GM13976 (cell line): ENCODE measurements at regions not wholly inside any gene's neighbourhood (a gene's known extent, or its start where the extent isn't known, plus 50 kb on each side); places are given as distances from the start of the nearest gene placed in this dataset.

Experiments
- DNase-seq: peaks from one replicate; pipeline ENCODE4 v3.0.0; 2012; ENCODE audit warnings: low spot score
- in situ Hi-C: fragments of 300-500 bp; cut with MboI; formaldehyde crosslinking; loops from one replicate; pipeline ENCODE4 v1.12.0; 2022; ENCODE audit warnings: low sequenced_read_pairs, mixed read lengths, inconsistent platforms; ENCODE audit not compliant: unreplicated experiment
- TF ChIP-seq, protein P1 (sequence below): IDR thresholded peaks from 2 replicates; pipeline ENCODE4 v1.5.1; 2012; ENCODE audit warnings: borderline replicate concordance, mild to moderate bottlenecking; ENCODE audit not compliant: insufficient read depth; ENCODE audit errors: extremely low read depth, missing control alignments, control extremely low read depth

DNA sequence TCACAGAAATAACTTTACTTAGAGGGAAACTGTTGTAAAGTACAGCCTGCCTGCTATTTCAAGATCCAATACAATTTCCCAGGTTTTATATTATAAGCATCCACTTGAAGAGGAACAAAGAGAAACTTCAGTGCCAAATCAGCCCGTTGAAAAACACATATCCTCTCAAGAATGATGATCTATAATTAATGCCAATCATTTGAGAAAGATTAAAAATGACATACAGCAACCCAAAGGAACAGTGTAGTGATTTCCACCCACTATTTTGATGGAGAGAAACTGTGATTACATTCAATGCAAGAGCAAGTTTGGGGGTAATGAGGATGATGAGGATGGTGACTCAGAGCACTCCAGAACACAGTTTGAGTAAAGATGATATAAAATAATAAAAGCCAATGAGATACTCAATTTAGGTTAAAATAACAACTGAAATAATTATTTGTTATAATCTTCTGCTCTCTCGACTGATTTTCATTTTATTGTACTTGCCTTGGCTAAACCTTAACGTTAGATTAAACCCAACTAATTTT is 715.5 kb downstream of the NCAM2 start:
- DNase-seq, result no peak
- in situ Hi-C loops, result no loop called here
- TF ChIP-seq, protein P1, sequence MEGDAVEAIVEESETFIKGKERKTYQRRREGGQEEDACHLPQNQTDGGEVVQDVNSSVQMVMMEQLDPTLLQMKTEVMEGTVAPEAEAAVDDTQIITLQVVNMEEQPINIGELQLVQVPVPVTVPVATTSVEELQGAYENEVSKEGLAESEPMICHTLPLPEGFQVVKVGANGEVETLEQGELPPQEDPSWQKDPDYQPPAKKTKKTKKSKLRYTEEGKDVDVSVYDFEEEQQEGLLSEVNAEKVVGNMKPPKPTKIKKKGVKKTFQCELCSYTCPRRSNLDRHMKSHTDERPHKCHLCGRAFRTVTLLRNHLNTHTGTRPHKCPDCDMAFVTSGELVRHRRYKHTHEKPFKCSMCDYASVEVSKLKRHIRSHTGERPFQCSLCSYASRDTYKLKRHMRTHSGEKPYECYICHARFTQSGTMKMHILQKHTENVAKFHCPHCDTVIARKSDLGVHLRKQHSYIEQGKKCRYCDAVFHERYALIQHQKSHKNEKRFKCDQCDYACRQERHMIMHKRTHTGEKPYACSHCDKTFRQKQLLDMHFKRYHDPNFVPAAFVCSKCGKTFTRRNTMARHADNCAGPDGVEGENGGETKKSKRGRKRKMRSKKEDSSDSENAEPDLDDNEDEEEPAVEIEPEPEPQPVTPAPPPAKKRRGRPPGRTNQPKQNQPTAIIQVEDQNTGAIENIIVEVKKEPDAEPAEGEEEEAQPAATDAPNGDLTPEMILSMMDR, result no peak

DNA sequence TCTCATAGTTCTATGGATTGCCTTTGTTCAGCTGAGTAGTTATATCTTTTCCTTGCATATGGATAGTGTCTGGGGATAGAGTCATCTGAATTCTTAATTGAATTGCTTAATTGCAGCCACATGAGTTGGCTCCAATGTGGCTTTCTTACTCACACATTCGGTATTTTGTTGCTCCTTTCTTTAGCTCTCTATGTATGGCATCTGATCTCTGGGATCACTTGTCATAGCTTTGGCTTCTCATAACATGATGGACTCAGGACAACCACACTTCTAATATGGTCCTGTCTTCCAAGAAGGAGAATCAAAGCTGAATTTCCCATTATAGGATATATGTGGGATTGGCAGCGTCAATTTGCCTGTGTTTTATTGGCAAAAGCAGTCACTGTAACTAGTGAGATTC is 716.2 kb downstream of the NCAM2 start:
- no peak for DNase-seq
- in situ Hi-C loops, result no loop called here

DNA sequence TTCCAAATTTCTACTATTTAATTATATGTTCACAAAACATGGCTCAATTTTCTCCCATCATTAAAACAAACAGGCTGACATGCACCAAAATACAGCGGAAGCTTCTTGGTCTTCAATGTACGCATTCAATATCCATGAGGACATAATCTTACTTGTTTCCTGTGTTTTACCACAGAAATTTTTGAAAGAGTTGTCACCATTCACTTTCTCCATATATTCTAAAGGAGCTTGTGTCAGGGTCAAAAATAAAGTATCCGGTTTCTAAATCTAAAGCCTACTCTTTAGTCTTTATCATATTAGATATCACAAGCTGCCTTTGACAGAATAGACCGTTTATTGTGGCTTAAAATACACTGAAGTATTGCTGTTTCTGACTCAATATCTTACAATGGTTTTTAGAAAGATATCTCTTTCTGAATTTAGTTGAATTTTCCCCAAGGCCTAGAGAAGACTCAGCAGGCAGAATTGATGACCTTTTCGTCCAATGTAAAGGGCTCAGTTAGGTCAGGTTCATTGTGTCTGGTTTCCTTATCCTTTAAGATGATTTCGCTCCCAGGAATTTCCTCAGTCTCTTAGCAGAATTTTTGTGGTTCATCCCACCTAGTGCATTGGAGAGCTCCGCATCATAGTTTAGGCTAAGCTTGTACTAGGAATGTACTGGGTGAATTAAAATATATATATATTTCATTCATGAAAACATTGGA is 717.2 kb downstream of the NCAM2 start:
- DNase-seq, result no peak
- in situ Hi-C loops, result no loop called here
- TF ChIP-seq, protein P1, result no peak

More for the DNA sequence above, 716.2 kb downstream of the NCAM2 start:
- TF ChIP-seq, protein P1, result no peak

DNA sequence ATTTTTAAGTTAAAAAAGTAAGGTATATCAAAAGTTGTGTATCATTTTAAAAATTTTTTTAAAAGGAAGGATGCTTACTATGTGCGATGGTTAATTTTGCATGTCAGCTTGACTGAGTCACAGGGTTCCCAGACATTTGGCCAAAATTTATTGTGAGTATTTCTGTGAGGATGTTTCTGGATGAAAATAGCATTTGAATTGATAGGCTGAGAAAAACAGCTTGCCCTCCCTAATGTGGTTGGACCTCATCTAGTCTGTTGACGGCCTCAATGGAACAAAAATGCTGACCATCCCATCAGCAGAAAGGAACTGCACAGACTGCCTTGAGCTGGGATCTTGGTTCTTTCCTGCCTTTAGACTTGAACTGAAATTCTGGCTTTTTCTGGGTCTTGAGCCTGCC is 724.5 kb downstream of the NCAM2 start:
- TF ChIP-seq, protein P1, result no peak
- no peak for DNase-seq
- in situ Hi-C loops, result no loop called here

DNA sequence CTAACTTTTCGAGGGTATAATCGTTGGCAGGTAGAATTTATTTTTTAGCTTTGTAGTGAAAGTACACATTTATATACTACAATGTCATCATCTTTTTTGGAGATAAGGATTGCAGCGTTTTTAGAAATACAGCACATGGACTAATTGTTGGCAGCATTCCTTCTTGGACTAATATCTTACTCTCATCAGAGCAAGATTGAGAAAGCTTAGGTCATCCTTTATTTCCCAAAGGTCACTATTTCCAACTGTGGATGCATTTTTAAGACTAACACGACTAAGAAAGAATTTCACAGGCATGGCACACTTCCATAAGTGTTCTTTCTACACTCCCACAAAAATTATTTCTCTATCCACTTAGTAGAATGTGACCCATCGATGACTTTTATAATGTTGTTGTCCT is 732.3 kb downstream of the NCAM2 start:
- in situ Hi-C loops, result no loop called here
- no peak for DNase-seq
- TF ChIP-seq, protein P1, result no peak

DNA sequence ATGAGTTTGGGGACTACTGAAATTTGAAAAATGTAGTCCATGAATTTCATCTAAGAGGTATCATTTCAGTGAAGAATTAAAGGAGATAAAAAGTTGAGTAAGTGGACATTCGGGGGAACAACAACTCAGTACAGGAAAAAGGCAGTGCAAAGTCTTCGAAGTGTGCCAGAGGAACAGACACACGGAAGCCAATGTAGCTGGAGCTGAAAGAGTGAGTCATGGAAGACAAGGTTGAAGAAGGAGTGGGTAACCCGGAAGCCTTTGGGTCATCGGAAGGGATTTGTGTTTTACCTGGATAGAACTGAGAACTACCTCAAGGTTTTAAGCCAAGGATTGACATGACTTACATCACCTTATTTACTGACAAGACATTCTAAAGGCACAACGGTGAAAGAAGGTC is 733.4 kb downstream of the NCAM2 start:
- DNase-seq, result no peak
- TF ChIP-seq, protein P1, result no peak
- in situ Hi-C loops, result no loop called here
